PC-3 (cell line): ENCODE measurements at regions not wholly inside any gene's neighbourhood (a gene's known extent, or its start where the extent isn't known, plus 50 kb on each side); places are given as distances from the start of the nearest gene placed in this dataset.

ENCODE experiments used
- ATAC-seq: fragments of 200-7000 bp; cut with Tn5 transposase; 2 replicates; pipeline ENCODE4 v1.9.1; 2020; ENCODE audit warnings: mild to moderate bottlenecking, moderate library complexity
- BruUV-seq: library from RNA; stranded (reverse); fragments of 400-500 nt; replicated peaks from 2 replicates; lab custom pipeline; 2021; lab: Mats Ljungman, UMichigan
- CTCF ChIA-PET: fragments of 300-600 bp; sonication (Branson Sonifier 250); formaldehyde crosslinking; loops from one replicate; lab custom pipeline; 2022; ENCODE audit warnings: antibody characterized with exemption; lab: Charles Lee
- POLR2A ChIA-PET: fragments of 300-600 bp; sonication (Branson Sonifier 250); formaldehyde crosslinking; loops from one replicate; lab custom pipeline; 2022; ENCODE audit warnings: antibody characterized with exemption; ENCODE audit not compliant: unreplicated experiment; lab: Charles Lee
- DNase-seq: peaks from one replicate; pipeline ENCODE4 v3.0.0-alpha.2; 2015
- H2AFZ ChIP-seq: fragments of 300-600 bp; sonication (generic); 2 replicates; pipeline ENCODE4 v1.6.0; 2016; ENCODE audit warnings: antibody characterized with exemption, low read length
- H3F3A ChIP-seq: fragments of 300-600 bp; sonication (generic); one replicate; pipeline ENCODE4 v1.6.0; 2017; ENCODE audit warnings: antibody characterized with exemption, low read length, control low read depth, mild to moderate bottlenecking; ENCODE audit not compliant: unreplicated experiment
- H3K27ac ChIP-seq: fragments of 300-600 bp; sonication (generic); 2 replicates; pipeline ENCODE4 v1.5.1; 2016; ENCODE audit warnings: mild to moderate bottlenecking, low read length
- H3K27me3 ChIP-seq: fragments of 300-600 bp; sonication (generic); 2 replicates; pipeline ENCODE4 v1.6.1; 2016; ENCODE audit warnings: low read length, mixed read lengths
- H3K36me3 ChIP-seq: fragments of 300-600 bp; sonication (generic); 2 replicates; pipeline ENCODE4 v1.6.1; 2016; ENCODE audit warnings: low read depth, mixed run types, low read length, mixed read lengths
- H3K4me1 ChIP-seq: fragments of 300-600 bp; sonication (generic); 2 replicates; pipeline ENCODE4 v1.5.1; 2016; ENCODE audit warnings: low read length; ENCODE audit not compliant: insufficient read depth
- H3K4me2 ChIP-seq: fragments of 300-600 bp; sonication (generic); 2 replicates; pipeline ENCODE4 v1.6.0; 2016; ENCODE audit warnings: low read length
- H3K4me3 ChIP-seq: fragments of 300-600 bp; sonication (generic); 2 replicates; pipeline ENCODE4 v1.5.1; 2016; ENCODE audit warnings: mild to moderate bottlenecking, low read length, mixed read lengths
- H3K79me2 ChIP-seq: fragments of 300-600 bp; sonication (generic); 2 replicates; pipeline ENCODE4 v1.6.1; 2017; ENCODE audit warnings: low read length, mixed read lengths
- H3K9ac ChIP-seq: fragments of 300-600 bp; sonication (generic); 2 replicates; pipeline ENCODE4 v1.6.0; 2016; ENCODE audit warnings: mild to moderate bottlenecking, low read length
- H3K9me2 ChIP-seq: fragments of 300-600 bp; sonication (generic); replicated peaks from 2 replicates; pipeline ENCODE4 v1.6.1; 2016; ENCODE audit warnings: mixed run types, low read length, mixed read lengths
- H3K9me3 ChIP-seq: fragments of 300-600 bp; sonication (generic); 2 replicates; pipeline ENCODE4 v1.6.1; 2016; ENCODE audit warnings: low read length, mixed read lengths
- H4K20me1 ChIP-seq: fragments of 300-600 bp; sonication (generic); 2 replicates; pipeline ENCODE4 v1.6.1; 2016; ENCODE audit warnings: low read length, mixed read lengths
- CTCF ChIP-seq: fragments of 300-600 bp; sonication (generic); conservative IDR thresholded peaks from 2 replicates; pipeline ENCODE4 v1.5.1; 2017; ENCODE audit warnings: antibody characterized with exemption, low read depth, mild to moderate bottlenecking, low read length
- EZH2 ChIP-seq: fragments of 300-600 bp; sonication (generic); IDR thresholded peaks from one replicate; pipeline ENCODE4 v1.6.1; 2017; ENCODE audit warnings: antibody characterized with exemption, mild to moderate bottlenecking, low read length; ENCODE audit not compliant: unreplicated experiment
- EZH2phosphoT487 ChIP-seq: fragments of 300-600 bp; sonication (generic); IDR thresholded peaks from 2 replicates; pipeline ENCODE4 v1.6.1; 2018; ENCODE audit warnings: mild to moderate bottlenecking, antibody characterized with exemption, low read length, borderline replicate concordance
- intact Hi-C: fragments of 100-400 bp; cut with micrococcal nuclease; formaldehyde crosslinking; loops from 2 replicates; pipeline ENCODE4 v1.9.0; 2023

GRCh38 chr7:52436278-52436677, 599.2 kb upstream of the POM121L12 start:
- H3K4me1 ChIP-seq = no peaks in the 10 kb centered on the region
- no peaks in the 10 kb centered on the region for H3K27me3 ChIP-seq
- H3K4me3 ChIP-seq = no peak overlapping the region
- H3K9me2 ChIP-seq = no peaks in the 10 kb centered on the region
- ChIA-PET CTCF (no interaction called here), POLR2A (no interaction called here)
- H2AFZ ChIP-seq = no peak overlapping the region
- no peak overlapping the region for H3K4me2 ChIP-seq
- no peak overlapping the region for H3K9ac ChIP-seq
- H3K27ac ChIP-seq = no peak overlapping the region
- no peak for TF ChIP-seq CTCF
- no peak for TF ChIP-seq EZH2phosphoT487
- no peak for TF ChIP-seq EZH2
- H3F3A ChIP-seq = no peaks in the 10 kb centered on the region
- H3K9me3 ChIP-seq = no peaks in the 10 kb centered on the region
- intact Hi-C loops = no loop called here
- no peaks in the 10 kb centered on the region for H3K36me3 ChIP-seq
- no peaks in the 10 kb centered on the region for H4K20me1 ChIP-seq
- no peaks in the 10 kb centered on the region for H3K79me2 ChIP-seq
- ATAC-seq = no peak
- BruUV-seq = no TSS peak
- no peak for DNase-seq

- Histone ChIP-seq H4K20me1 (no peaks in the 10 kb centered on the region), H3K9me3 (no peaks in the 10 kb centered on the region), H3K9ac (no peak overlapping the region), H3K79me2 (no peaks in the 10 kb centered on the region), H3K36me3 (no peaks in the 10 kb centered on the region), H3K27me3 (no peaks in the 10 kb centered on the region), H3K4me2 (no peak overlapping the region), H3K27ac (no peak overlapping the region), H3K9me2 (no peaks in the 10 kb centered on the region), H2AFZ (no peak overlapping the region), H3K4me3 (no peak overlapping the region), H3F3A (no peaks in the 10 kb centered on the region), H3K4me1 (no peaks in the 10 kb centered on the region)
- TF ChIP-seq CTCF (no peak), EZH2phosphoT487 (no peak), EZH2 (no peak)
- CTCF ChIA-PET = no interaction called here
- intact Hi-C loops = no loop called here
- POLR2A ChIA-PET = no interaction called here
- DNase-seq (no peak), ATAC-seq (no peak)
- BruUV-seq = no TSS peak
These were observed 604.2 kb upstream of the POM121L12 start for GRCh38 chr7:52431082-52431815.

GRCh38 chr7:52423251-52423650, 612.2 kb upstream of the POM121L12 start:
- TF ChIP-seq CTCF (no peak), EZH2 (no peak), EZH2phosphoT487 (no peak)
- Histone ChIP-seq H3K79me2 (no peaks in the 10 kb centered on the region), H3K4me3 (no peak overlapping the region), H3K36me3 (no peaks in the 10 kb centered on the region), H2AFZ (no peak overlapping the region), H4K20me1 (no peaks in the 10 kb centered on the region), H3K4me1 (no peaks in the 10 kb centered on the region), H3K27me3 (no peaks in the 10 kb centered on the region), H3K4me2 (no peak overlapping the region), H3K9ac (no peak overlapping the region), H3K9me3 (no peaks in the 10 kb centered on the region), H3K27ac (no peak overlapping the region), H3F3A (no peaks in the 10 kb centered on the region), H3K9me2 (no peaks in the 10 kb centered on the region)
- POLR2A ChIA-PET = no interaction called here
- CTCF ChIA-PET = no interaction called here
- no peak for DNase-seq
- BruUV-seq = no TSS peak
- intact Hi-C loops = no loop called here
- no peak for ATAC-seq
